OCI-LY1 (cell line): ENCODE measurements at regions not wholly inside any gene's neighbourhood (a gene's known extent, or its start where the extent isn't known, plus 50 kb on each side); places are given as distances from the start of the nearest gene placed in this dataset.

Experiments
- H2AFZ ChIP-seq: fragments of 200-600 bp; sonication (generic), shearing (Covaris generic); 2 replicates; pipeline ENCODE4 v1.6.0; 2014; ENCODE audit warnings: antibody characterized with exemption, mild to moderate bottlenecking, low read length
- H3F3A ChIP-seq: fragments of 200-600 bp; sonication (generic), shearing (Covaris generic); 2 replicates; pipeline ENCODE4 v1.6.0; 2014; ENCODE audit warnings: mild to moderate bottlenecking, antibody characterized with exemption, low read length, moderate library complexity; ENCODE audit not compliant: insufficient read depth
- H3K27ac ChIP-seq: fragments of 200-600 bp; sonication (generic); 2 replicates; pipeline ENCODE4 v1.5.1; 2014; ENCODE audit warnings: low read length, mixed run types, mild to moderate bottlenecking, low read depth; ENCODE audit not compliant: poor library complexity, severe bottlenecking
- H3K27me3 ChIP-seq: fragments of 200-600 bp; sonication (generic); 2 replicates; pipeline ENCODE4 v1.6.0; 2014; ENCODE audit warnings: antibody characterized with exemption, mild to moderate bottlenecking, low read length, moderate library complexity; ENCODE audit not compliant: insufficient read depth
- H3K36me3 ChIP-seq: fragments of 200-600 bp; sonication (generic); 2 replicates; pipeline ENCODE4 v1.6.1; 2014; ENCODE audit warnings: mild to moderate bottlenecking, antibody characterized with exemption, low read length, moderate library complexity, mixed read lengths; ENCODE audit not compliant: insufficient read depth
- H3K4me1 ChIP-seq: fragments of 200-600 bp; sonication (generic); 2 replicates; pipeline ENCODE4 v1.5.1; 2014; ENCODE audit warnings: mild to moderate bottlenecking, low read length, moderate library complexity; ENCODE audit not compliant: insufficient read depth, severe bottlenecking
- H3K4me2 ChIP-seq: fragments of 200-600 bp; sonication (generic), shearing (Covaris generic); 2 replicates; pipeline ENCODE4 v1.6.1; 2014; ENCODE audit warnings: low read length
- H3K4me3 ChIP-seq: fragments of 200-600 bp; sonication (generic); 2 replicates; pipeline ENCODE4 v1.5.1; 2014; ENCODE audit warnings: low read length, low read depth, mild to moderate bottlenecking, mixed read lengths; ENCODE audit not compliant: poor library complexity, severe bottlenecking
- H3K79me2 ChIP-seq: fragments of 200-600 bp; shearing (Covaris generic); 2 replicates; pipeline ENCODE4 v1.6.1; 2016; ENCODE audit warnings: mixed run types, low read length, mixed read lengths; ENCODE audit not compliant: insufficient read depth
- H3K9ac ChIP-seq: fragments of 200-600 bp; sonication (generic), shearing (Covaris generic); 2 replicates; pipeline ENCODE4 v1.6.1; 2014; ENCODE audit warnings: mild to moderate bottlenecking, low read length, mixed read lengths
- H3K9me2 ChIP-seq: fragments of 200-600 bp; sonication (generic), shearing (Covaris generic); 2 replicates; pipeline ENCODE4 v1.6.1; 2014; ENCODE audit warnings: low read depth, mild to moderate bottlenecking, low read length, mixed read lengths
- H3K9me3 ChIP-seq: fragments of 200-600 bp; shearing (Covaris generic); 2 replicates; pipeline ENCODE4 v1.6.1; 2014; ENCODE audit warnings: low read length, mixed read lengths
- H4K20me1 ChIP-seq: fragments of 200-600 bp; sonication (generic), shearing (Covaris generic); 2 replicates; pipeline ENCODE4 v1.6.0; 2016; ENCODE audit warnings: mild to moderate bottlenecking, low read length; ENCODE audit not compliant: insufficient read depth
- CTCF ChIP-seq: fragments of 200-600 bp; sonication (generic), shearing (Covaris generic); IDR thresholded peaks from 2 replicates; pipeline ENCODE4 v1.5.1; 2017; ENCODE audit warnings: mild to moderate bottlenecking, antibody characterized with exemption, low read length, moderate library complexity, mixed read lengths
- EZH2 ChIP-seq: fragments of 200-600 bp; sonication (generic), shearing (Covaris generic); IDR thresholded peaks from 2 replicates; pipeline ENCODE4 v1.8.0; 2017; ENCODE audit warnings: borderline replicate concordance, mixed run types, mild to moderate bottlenecking, antibody characterized with exemption, low read length, moderate library complexity, mixed read lengths

DNA sequence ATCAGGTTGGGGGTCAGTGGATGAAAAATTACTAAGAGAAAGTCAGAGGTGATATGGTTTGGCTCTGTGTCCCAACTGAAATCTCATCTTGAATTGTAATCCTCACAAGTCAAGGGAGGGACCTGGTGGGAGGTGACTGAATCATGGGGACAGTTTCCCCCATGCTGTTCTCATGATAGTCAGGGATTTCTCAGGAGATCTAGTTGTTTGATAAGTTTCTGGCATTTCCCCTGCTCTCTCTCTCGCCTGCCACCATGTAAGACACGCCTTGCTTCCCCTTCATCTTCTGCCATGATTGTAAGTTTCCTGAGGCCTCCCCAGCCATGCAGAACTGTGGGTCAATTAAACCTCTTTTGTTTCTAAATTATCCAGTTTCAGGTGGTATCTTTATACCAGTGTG, 945.8 kb upstream of the CRIM1 start:
- H3K4me3 ChIP-seq = no peak overlapping the region
- H3K36me3 ChIP-seq = no peaks in the 10 kb centered on the region
- no peaks in the 10 kb centered on the region for H3K9me3 ChIP-seq
- H3F3A ChIP-seq = no peaks in the 10 kb centered on the region
- H3K79me2 ChIP-seq = no peaks in the 10 kb centered on the region
- no peak overlapping the region for H2AFZ ChIP-seq
- H3K9me2 ChIP-seq = no peaks in the 10 kb centered on the region
- no peak for TF ChIP-seq EZH2
- no peaks in the 10 kb centered on the region for H4K20me1 ChIP-seq
- H3K4me2 ChIP-seq = no peak overlapping the region
- no peaks in the 10 kb centered on the region for H3K4me1 ChIP-seq
- no peak overlapping the region for H3K9ac ChIP-seq
- H3K27me3 ChIP-seq = no peaks in the 10 kb centered on the region
- H3K27ac ChIP-seq = no peak overlapping the region

DNA sequence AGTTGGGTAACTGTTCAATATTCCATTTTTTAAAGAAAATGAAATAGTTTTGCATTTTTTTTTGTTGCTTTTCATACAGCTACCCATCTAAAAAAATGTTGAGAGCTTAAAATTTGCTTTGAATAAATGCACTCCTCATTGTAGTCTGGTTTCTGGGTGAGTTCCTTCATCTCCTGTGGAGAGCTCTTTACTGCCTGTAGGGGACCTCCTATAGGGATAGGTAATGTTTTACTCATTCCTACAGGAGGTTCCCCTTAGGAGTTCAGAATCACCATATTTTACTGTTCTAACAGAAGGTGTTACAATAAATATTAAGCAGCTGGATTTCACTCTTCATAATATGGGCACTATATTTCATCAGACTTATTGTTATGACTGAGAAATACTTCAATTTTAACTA, 947.3 kb upstream of the CRIM1 start:
- TF ChIP-seq EZH2 (no peak), CTCF (no peak)
- Histone ChIP-seq H3K27ac (no peak overlapping the region), H3F3A (no peaks in the 10 kb centered on the region), H3K4me2 (no peak overlapping the region), H3K27me3 (no peaks in the 10 kb centered on the region), H3K9me3 (no peaks in the 10 kb centered on the region), H2AFZ (no peak overlapping the region), H3K36me3 (no peaks in the 10 kb centered on the region), H3K4me3 (no peak overlapping the region), H3K79me2 (no peaks in the 10 kb centered on the region), H3K9me2 (no peaks in the 10 kb centered on the region), H3K4me1 (no peaks in the 10 kb centered on the region), H4K20me1 (no peaks in the 10 kb centered on the region), H3K9ac (no peak overlapping the region)

GRCh38 chr2:35391736-35392442, 963.7 kb upstream of the CRIM1 start:
- Histone ChIP-seq H3K4me3 (no peak overlapping the region), H4K20me1 (no peaks in the 10 kb centered on the region), H3K9me2 (no peaks in the 10 kb centered on the region), H3K79me2 (no peaks in the 10 kb centered on the region), H3K27ac (no peak overlapping the region), H2AFZ (no peak overlapping the region), H3K9ac (no peak overlapping the region), H3K36me3 (no peaks in the 10 kb centered on the region), H3K4me1 (no peaks in the 10 kb centered on the region), H3K27me3 (no peaks in the 10 kb centered on the region), H3K4me2 (no peak overlapping the region), H3F3A (no peaks in the 10 kb centered on the region), H3K9me3 (no peaks in the 10 kb centered on the region)
- TF ChIP-seq CTCF (no peak), EZH2 (no peak)

- Histone ChIP-seq H3K4me1 (no peaks in the 10 kb centered on the region), H3K79me2 (no peaks in the 10 kb centered on the region), H3K27me3 (no peaks in the 10 kb centered on the region), H2AFZ (no peak overlapping the region), H3F3A (no peaks in the 10 kb centered on the region), H3K9ac (no peak overlapping the region), H3K9me3 (no peaks in the 10 kb centered on the region), H3K27ac (no peak overlapping the region), H3K4me3 (no peak overlapping the region), H4K20me1 (no peaks in the 10 kb centered on the region), H3K9me2 (no peaks in the 10 kb centered on the region), H3K36me3 (no peaks in the 10 kb centered on the region), H3K4me2 (no peak overlapping the region)
- TF ChIP-seq EZH2 (no peak), CTCF (no peak)
Measured at GRCh38 chr2:35378791-35379190, 976.8 kb upstream of the CRIM1 start.
